NCI-H1694 treated with DMSO at 0.1 percent for 48 hours (cell line): ENCODE measurements at regions not wholly inside any gene's neighbourhood (a gene's known extent, or its start where the extent isn't known, plus 50 kb on each side); places are given as distances from the start of the nearest gene placed in this dataset.
"Not testable (repeated sequence)": the region's sequence is repeated elsewhere in the genome, so short reads cannot be mapped to it uniquely, and the experiment has no call there.

Experiments
- DNase-seq: peaks from one replicate; lab custom pipeline; 2025; lab: John Stamatoyannopoulos, UW

DNA sequence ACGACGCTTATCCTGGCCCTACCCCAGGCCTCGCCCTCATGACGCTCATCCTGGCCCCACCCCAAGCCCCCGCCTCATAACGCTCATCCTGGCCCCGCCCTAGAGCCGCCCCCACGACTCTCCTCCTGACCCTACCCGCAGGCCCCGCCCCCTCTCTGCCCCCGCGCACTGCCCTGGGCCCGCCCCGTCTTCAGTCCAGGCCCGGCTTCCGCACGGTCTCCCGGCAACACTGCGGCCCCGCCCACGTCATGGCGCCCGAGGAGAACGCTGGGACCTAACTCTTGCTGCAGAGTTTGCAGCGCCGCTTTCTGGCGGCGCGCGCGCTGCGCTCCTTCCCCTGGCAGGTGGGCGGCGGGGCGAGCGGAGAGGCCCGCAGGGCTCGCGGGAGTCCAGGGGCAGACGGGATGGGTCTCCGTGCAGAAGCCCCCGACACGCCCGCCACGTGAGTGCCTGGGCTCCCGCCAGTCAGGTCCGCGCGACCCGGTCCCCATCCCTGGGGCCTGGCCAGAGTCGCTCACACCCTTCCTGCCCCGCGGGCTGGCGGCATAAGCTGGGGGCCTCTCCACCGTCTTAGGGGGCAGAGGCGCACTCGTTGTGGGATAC, 52.5 kb upstream of the ROPN1B start:
- DNase-seq: peak; percentile 91

DNA sequence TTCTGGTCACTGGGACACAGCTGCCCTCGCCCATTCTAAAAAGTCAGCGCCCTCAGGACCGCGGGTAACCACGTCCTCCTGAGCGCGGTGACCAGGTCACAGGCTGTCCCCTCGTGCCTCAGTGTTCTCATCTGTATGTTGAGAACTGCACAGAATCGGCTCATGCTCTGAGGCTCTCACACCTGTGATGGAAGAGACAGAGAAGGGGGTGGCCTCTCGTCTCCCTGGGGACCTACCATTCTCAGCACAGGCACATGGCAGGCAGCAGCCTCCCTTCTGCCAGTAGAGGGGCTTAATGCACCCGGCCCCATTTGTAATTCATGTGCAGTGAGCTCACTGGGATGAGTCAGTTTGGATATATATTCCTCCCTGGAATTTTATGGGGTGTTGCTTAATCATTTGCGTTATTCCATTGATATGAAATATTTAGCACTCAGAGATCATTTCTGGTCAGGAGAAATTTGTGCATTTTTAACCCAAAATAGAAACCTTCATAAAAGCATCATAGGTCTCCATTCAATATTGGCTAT, 51.9 kb upstream of the ROPN1B start:
- DNase-seq: peak; percentile 49

DNA sequence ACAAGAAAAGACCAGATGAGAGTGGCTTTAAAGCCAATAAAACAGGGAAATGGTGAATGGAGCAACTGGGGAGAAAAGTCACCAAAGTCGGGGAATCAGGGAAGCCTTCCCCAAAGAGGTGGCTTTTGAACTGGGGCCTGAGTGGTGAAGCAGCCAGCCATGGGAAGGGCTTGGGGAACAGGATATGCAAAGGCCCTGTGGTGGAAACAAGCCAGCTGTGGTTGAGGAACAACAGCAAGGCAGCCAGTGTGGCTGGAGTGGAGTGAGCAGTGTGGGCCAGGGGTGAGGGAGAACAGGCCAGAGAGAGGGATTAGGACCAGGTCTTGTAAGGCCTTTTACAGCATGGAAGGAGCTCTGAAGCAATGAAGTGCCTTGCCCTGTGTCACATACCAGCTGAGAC, 51.0 kb upstream of the ROPN1B start:
- not testable (repeated sequence) for DNase-seq

DNA sequence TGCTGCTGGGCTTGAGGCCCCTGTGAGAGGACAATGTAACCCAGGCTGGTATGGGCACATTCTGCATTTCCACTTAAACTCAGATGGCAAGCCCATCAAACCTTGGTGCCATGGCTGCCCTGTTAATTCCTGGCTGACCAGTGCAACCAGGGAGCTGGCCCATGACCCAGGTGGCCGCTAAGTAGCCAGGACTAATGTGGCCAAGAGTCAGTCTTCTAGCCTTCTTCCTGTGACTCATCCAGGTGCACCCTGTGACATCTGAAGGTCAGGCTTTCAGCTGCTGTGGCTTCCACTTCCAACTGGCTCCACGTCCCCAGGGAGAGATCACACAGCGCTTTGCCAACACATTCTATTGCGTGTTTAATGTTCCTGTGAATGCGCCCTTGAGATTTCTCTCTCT, 50.5 kb upstream of the ROPN1B start:
- DNase-seq: not testable (repeated sequence)

DNA sequence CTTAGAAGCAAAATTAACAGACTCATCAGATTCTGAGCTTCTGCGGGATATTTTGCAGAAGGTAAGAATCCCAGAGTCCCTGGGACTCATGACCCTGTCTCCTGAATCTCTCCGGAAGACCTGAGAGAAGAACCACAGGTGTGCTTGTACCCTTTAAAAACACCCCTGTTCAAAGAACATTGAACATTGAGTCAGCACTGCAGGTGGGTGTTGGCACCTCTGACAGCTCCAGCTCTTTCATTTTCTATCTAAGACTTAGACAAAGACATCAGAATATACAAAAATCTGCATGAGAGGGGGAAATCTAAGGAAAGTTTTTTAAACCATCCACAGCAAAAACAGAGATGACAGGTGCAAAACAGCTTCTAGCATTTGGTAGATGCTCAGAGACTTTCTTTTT, 50.1 kb upstream of the ROPN1B start:
- not testable (repeated sequence) for DNase-seq
